Neural progenitor cell (in vitro differentiated cells): ENCODE measurements at regions not wholly inside any gene's neighbourhood (a gene's known extent, or its start where the extent isn't known, plus 50 kb on each side); places are given as distances from the start of the nearest gene placed in this dataset.

Experiments used
- DNase-seq: peaks from one replicate; pipeline ENCODE4 v3.0.0-alpha.2; 2016; ENCODE audit warnings: low spot score
- H2AFZ ChIP-seq: fragments of 200-600 bp; sonication (generic); replicated peaks from 2 replicates; pipeline ENCODE4 v1.6.1; 2016; ENCODE audit warnings: antibody characterized with exemption
- H3F3A ChIP-seq: fragments of 200-600 bp; sonication (generic); 2 replicates; pipeline ENCODE4 v1.6.1; 2016; ENCODE audit warnings: antibody characterized with exemption, low read depth
- H3K27ac ChIP-seq: fragments of 200-600 bp; sonication (generic); 2 replicates; pipeline ENCODE4 v1.5.1; 2016; ENCODE audit warnings: mild to moderate bottlenecking
- H3K27me3 ChIP-seq: fragments of 200-600 bp; sonication (generic); 2 replicates; pipeline ENCODE4 v1.6.1; 2016; ENCODE audit warnings: mild to moderate bottlenecking, moderate library complexity
- H3K36me3 ChIP-seq: fragments of 200-600 bp; sonication (generic); 2 replicates; pipeline ENCODE4 v1.5.1; 2016
- H3K4me1 ChIP-seq: fragments of 200-600 bp; sonication (generic); 2 replicates; pipeline ENCODE4 v1.6.1; 2016; ENCODE audit warnings: mixed run types
- H3K4me2 ChIP-seq: fragments of 200-600 bp; sonication (generic); 2 replicates; pipeline ENCODE4 v1.6.1; 2016
- H3K4me3 ChIP-seq: fragments of 200-600 bp; sonication (generic); 2 replicates; pipeline ENCODE4 v1.5.1; 2016
- H3K79me2 ChIP-seq: fragments of 200-600 bp; sonication (generic); 2 replicates; pipeline ENCODE4 v1.6.1; 2016; ENCODE audit warnings: low read depth
- H3K9ac ChIP-seq: fragments of 200-600 bp; sonication (generic); 2 replicates; pipeline ENCODE4 v1.6.1; 2016
- H3K9me3 ChIP-seq: fragments of 200-600 bp; sonication (generic); 2 replicates; pipeline ENCODE4 v1.5.1; 2016; ENCODE audit warnings: low read depth
- H4K20me1 ChIP-seq: fragments of 200-600 bp; sonication (generic); 2 replicates; pipeline ENCODE4 v1.6.1; 2016; ENCODE audit warnings: low read depth
- H3K27ac Mint-ChIP-seq: 3 replicates; pipeline ENCODE4 v1.8.0; 2021; ENCODE audit warnings: mixed read lengths
- H3K27me3 Mint-ChIP-seq: 2 replicates; pipeline ENCODE4 v1.8.0; 2022; ENCODE audit warnings: low read depth, mild to moderate bottlenecking, inconsistent platforms, moderate library complexity, mixed read lengths; ENCODE audit not compliant: insufficient read depth
- H3K36me3 Mint-ChIP-seq: 3 replicates; pipeline ENCODE4 v1.8.0; 2021; ENCODE audit warnings: mixed read lengths
- H3K4me1 Mint-ChIP-seq: 3 replicates; pipeline ENCODE4 v1.8.0; 2021; ENCODE audit warnings: mixed read lengths
- H3K4me3 Mint-ChIP-seq: 3 replicates; pipeline ENCODE4 v1.8.0; 2021; ENCODE audit warnings: mild to moderate bottlenecking, moderate library complexity, mixed read lengths
- H3K9me3 Mint-ChIP-seq: 3 replicates; pipeline ENCODE4 v1.8.0; 2020; ENCODE audit warnings: mixed read lengths
- CTCF ChIP-seq: fragments of 200-600 bp; sonication (generic); IDR thresholded peaks from 2 replicates; pipeline ENCODE4 v1.5.1; 2017; ENCODE audit warnings: antibody characterized with exemption, mild to moderate bottlenecking
- EZH2 ChIP-seq: fragments of 200-600 bp; sonication (generic); IDR thresholded peaks from 2 replicates; pipeline ENCODE4 v1.6.1; 2017; ENCODE audit warnings: antibody characterized with exemption, mild to moderate bottlenecking, moderate library complexity
- EZH2phosphoT487 ChIP-seq: fragments of 200-600 bp; sonication (generic); IDR thresholded peaks from 2 replicates; pipeline ENCODE4 v1.6.1; 2017; ENCODE audit warnings: antibody characterized with exemption

- Histone ChIP-seq H3K4me2 (no peak overlapping the region), H3K36me3 (no peaks in the 10 kb centered on the region), H3K4me1 (no peaks in the 10 kb centered on the region), H3K27me3 (no peaks in the 10 kb centered on the region), H2AFZ (no peak overlapping the region), H3K9me3 (no peaks in the 10 kb centered on the region), H3K4me3 (no peak overlapping the region), H3K9ac (no peak overlapping the region), H4K20me1 (no peaks in the 10 kb centered on the region), H3F3A (no peaks in the 10 kb centered on the region), H3K27ac (no peak overlapping the region), H3K79me2 (no peaks in the 10 kb centered on the region)
- H3K27me3 Mint-ChIP-seq = no peaks in the 10 kb centered on the region
- no peak for TF ChIP-seq EZH2phosphoT487
- TF ChIP-seq EZH2 = no peak
- no peak for TF ChIP-seq CTCF
- no peak for DNase-seq
- H3K27ac Mint-ChIP-seq = no peak overlapping the region
- peaks cover 4% of the 10 kb centered on the region for H3K9me3 Mint-ChIP-seq
- no peaks in the 10 kb centered on the region for H3K36me3 Mint-ChIP-seq
- no peak overlapping the region for H3K4me3 Mint-ChIP-seq
- no peaks in the 10 kb centered on the region for H3K4me1 Mint-ChIP-seq
Measured at GRCh38 chr3:82015241-82015640, 253.8 kb upstream of the GBE1 start.

DNA sequence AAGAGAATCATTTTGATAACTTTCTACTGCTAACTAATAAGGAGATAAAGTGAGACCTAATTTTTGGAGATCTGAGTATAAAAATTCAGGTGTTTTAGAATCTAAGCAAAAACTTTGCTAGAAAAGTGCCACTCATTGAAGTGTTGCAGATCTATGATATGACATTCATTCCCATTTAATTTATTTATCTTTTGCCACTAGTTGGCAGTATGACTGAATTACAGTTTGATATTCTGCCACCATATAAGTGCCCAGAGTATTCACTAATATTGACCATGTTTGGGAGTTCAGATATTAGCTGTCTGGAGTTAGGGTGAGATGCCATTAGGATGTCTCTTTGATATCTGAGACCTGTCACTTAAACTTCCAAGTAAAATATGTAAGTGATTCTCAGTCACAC is 251.3 kb upstream of the GBE1 start:
- Histone ChIP-seq H3K4me3 (no peak overlapping the region), H3K9me3 (no peaks in the 10 kb centered on the region), H3F3A (no peaks in the 10 kb centered on the region), H3K27ac (no peak overlapping the region), H3K4me2 (no peak overlapping the region), H3K27me3 (no peaks in the 10 kb centered on the region), H3K36me3 (no peaks in the 10 kb centered on the region), H4K20me1 (no peaks in the 10 kb centered on the region), H3K79me2 (no peaks in the 10 kb centered on the region), H2AFZ (no peak overlapping the region), H3K9ac (no peak overlapping the region), H3K4me1 (no peaks in the 10 kb centered on the region)
- peaks cover 7% of the 10 kb centered on the region for H3K9me3 Mint-ChIP-seq
- no peak overlapping the region for H3K4me3 Mint-ChIP-seq
- TF ChIP-seq EZH2 (no peak), CTCF (peak; percentile 31)
- DNase-seq = no peak
- no peaks in the 10 kb centered on the region for H3K4me1 Mint-ChIP-seq
- no peaks in the 10 kb centered on the region for H3K27me3 Mint-ChIP-seq
- no peak overlapping the region for H3K27ac Mint-ChIP-seq
- H3K36me3 Mint-ChIP-seq = peaks cover 2% of the 10 kb centered on the region

- DNase-seq = no peak
- peaks cover 3% of the 10 kb centered on the region for H3K36me3 Mint-ChIP-seq
- no peak overlapping the region for H3K4me3 Mint-ChIP-seq
- H3K4me3 ChIP-seq = no peak overlapping the region
- no peaks in the 10 kb centered on the region for H3K36me3 ChIP-seq
- H2AFZ ChIP-seq = no peak overlapping the region
- H3K27ac Mint-ChIP-seq = no peak overlapping the region
- H3K4me2 ChIP-seq = no peak overlapping the region
- H3K79me2 ChIP-seq = no peaks in the 10 kb centered on the region
- TF ChIP-seq EZH2phosphoT487 (no peak), EZH2 (no peak), CTCF (no peak)
- no peaks in the 10 kb centered on the region for H4K20me1 ChIP-seq
- H3K27ac ChIP-seq = no peak overlapping the region
- H3K9me3 Mint-ChIP-seq = peaks cover 19% of the 10 kb centered on the region
- no peaks in the 10 kb centered on the region for H3K4me1 Mint-ChIP-seq
- no peak overlapping the region for H3K9ac ChIP-seq
- no peaks in the 10 kb centered on the region for H3F3A ChIP-seq
- H3K27me3 Mint-ChIP-seq = no peaks in the 10 kb centered on the region
- no peaks in the 10 kb centered on the region for H3K4me1 ChIP-seq
- no peaks in the 10 kb centered on the region for H3K9me3 ChIP-seq
- H3K27me3 ChIP-seq = no peaks in the 10 kb centered on the region
Measured at GRCh38 chr3:82011336-82011735, 249.9 kb upstream of the GBE1 start.

DNA sequence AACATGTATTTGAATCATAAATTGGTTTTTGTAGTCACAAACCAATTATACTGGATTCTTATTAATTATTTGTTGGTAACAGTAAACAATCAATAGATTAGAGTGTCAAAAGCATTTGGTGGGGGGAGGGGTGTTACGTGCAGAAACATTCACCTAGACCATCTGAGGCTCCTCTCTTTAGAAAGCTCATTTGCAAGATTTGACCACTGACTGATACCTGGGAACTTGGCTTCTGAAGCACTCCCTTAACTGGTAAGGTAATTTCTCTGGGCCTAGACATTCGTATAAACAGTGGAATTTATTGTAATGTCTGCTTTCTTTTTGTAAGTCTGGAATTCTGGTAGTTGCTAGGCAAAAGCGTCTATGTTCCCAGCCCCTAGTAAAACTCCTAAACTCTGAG is 243.8 kb upstream of the GBE1 start:
- Histone ChIP-seq H3K4me3 (no peak overlapping the region), H3K27me3 (no peaks in the 10 kb centered on the region), H3F3A (no peaks in the 10 kb centered on the region), H3K9ac (no peak overlapping the region), H2AFZ (peak overlapping the region; percentile 5), H3K36me3 (no peaks in the 10 kb centered on the region), H3K27ac (no peak overlapping the region), H3K9me3 (no peaks in the 10 kb centered on the region), H4K20me1 (no peaks in the 10 kb centered on the region), H3K4me2 (no peak overlapping the region), H3K79me2 (no peaks in the 10 kb centered on the region), H3K4me1 (peaks cover 14% of the 10 kb centered on the region)
- H3K27ac Mint-ChIP-seq = no peak overlapping the region
- H3K9me3 Mint-ChIP-seq = peaks cover 16% of the 10 kb centered on the region
- peaks cover 22% of the 10 kb centered on the region for H3K4me1 Mint-ChIP-seq
- TF ChIP-seq CTCF (no peak), EZH2 (no peak), EZH2phosphoT487 (no peak)
- H3K4me3 Mint-ChIP-seq = no peak overlapping the region
- DNase-seq = no peak
- H3K36me3 Mint-ChIP-seq = peaks cover 3% of the 10 kb centered on the region
- H3K27me3 Mint-ChIP-seq = peaks cover 4% of the 10 kb centered on the region
